GM19397 (cell line): ENCODE measurements at regions not wholly inside any gene's neighbourhood (a gene's known extent, or its start where the extent isn't known, plus 50 kb on each side); places are given as distances from the start of the nearest gene placed in this dataset.
"Not testable (repeated sequence)": the region's sequence is repeated elsewhere in the genome, so short reads cannot be mapped to it uniquely, and the experiment has no call there.

ENCODE experiments used
- ATAC-seq: cut with Tn5 transposase; IDR thresholded peaks from one replicate; pipeline ENCODE4 v1.9.1; 2021; ENCODE audit warnings: mild to moderate bottlenecking, moderate library complexity; ENCODE audit not compliant: unreplicated experiment

- no peak for ATAC-seq
Observed at GRCh38 chr3:81886081-81886480, 124.6 kb upstream of the GBE1 start.

- ATAC-seq = no peak
Observed at GRCh38 chr3:81884791-81885190, 123.3 kb upstream of the GBE1 start.

GRCh38 chr3:81876826-81877225 is 115.4 kb upstream of the GBE1 start:
- ATAC-seq = no peak

GRCh38 chr3:81874738-81875137 is 113.3 kb upstream of the GBE1 start:
- no peak for ATAC-seq

GRCh38 chr3:81872566-81872965 is 111.1 kb upstream of the GBE1 start:
- no peak for ATAC-seq

GRCh38 chr3:81871358-81872155 is 110.1 kb upstream of the GBE1 start:
- no peak for ATAC-seq

- no peak for ATAC-seq
Observed at GRCh38 chr3:81869382-81869781, 107.9 kb upstream of the GBE1 start.

GRCh38 chr3:81868597-81868996 is 107.2 kb upstream of the GBE1 start:
- no peak for ATAC-seq

GRCh38 chr3:81867875-81868274 is 106.4 kb upstream of the GBE1 start:
- ATAC-seq = no peak

GRCh38 chr3:81865164-81865563 is 103.7 kb upstream of the GBE1 start:
- ATAC-seq = not testable (repeated sequence)

- ATAC-seq = no peak
Observed at GRCh38 chr3:81864272-81864671, 102.8 kb upstream of the GBE1 start.

GRCh38 chr3:81863756-81864155 is 102.3 kb upstream of the GBE1 start:
- ATAC-seq = no peak

- no peak for ATAC-seq
Observed at GRCh38 chr3:81861593-81861992, 100.1 kb upstream of the GBE1 start.

- ATAC-seq = no peak
Observed at GRCh38 chr3:81859524-81859923, 98.1 kb upstream of the GBE1 start.

- no peak for ATAC-seq
Observed at GRCh38 chr3:81853431-81853830, 92.0 kb upstream of the GBE1 start.

GRCh38 chr3:81851176-81851575 is 89.7 kb upstream of the GBE1 start:
- no peak for ATAC-seq

GRCh38 chr3:81846988-81847387 is 85.5 kb upstream of the GBE1 start:
- no peak for ATAC-seq

GRCh38 chr3:81841540-81841939 is 80.1 kb upstream of the GBE1 start:
- ATAC-seq = no peak

- no peak for ATAC-seq
Observed at GRCh38 chr3:81839504-81840094, 78.2 kb upstream of the GBE1 start.

GRCh38 chr3:81838457-81838856 is 77.0 kb upstream of the GBE1 start:
- ATAC-seq = no peak

GRCh38 chr3:81837071-81837593 is 75.7 kb upstream of the GBE1 start:
- ATAC-seq = no peak

GRCh38 chr3:81829937-81830336 is 68.5 kb upstream of the GBE1 start:
- ATAC-seq = no peak
